ENCODE measurements at regions not wholly inside any gene's neighbourhood (a gene's known extent, or its start where the extent isn't known, plus 50 kb on each side); places are given as distances from the start of the nearest gene placed in this dataset.

- no peak for ATAC-seq
- intact Hi-C loops (cut with DNase I), result no loop called here
- Histone ChIP-seq H3K4me1 (no peaks in the 10 kb centered on the region), H3K9me3 (peaks cover 0 to 4% of the 10 kb centered on the region in 2 donors), H3K4me3 (no peak overlapping the region), H3K27me3 (no peaks in the 10 kb centered on the region), H3K36me3 (no peaks in the 10 kb centered on the region), H3K27ac (no peak overlapping the region)
- DNase-seq, result no peak
- TF ChIP-seq CTCF (IDR thresholded peaks at IDR 0.05), result no peak
These were observed 57.0 kb downstream of the PCDH20 start for GRCh38 chr13:61358599-61358998.

- Histone ChIP-seq H3K4me1 (no peaks in the 10 kb centered on the region), H3K9me3 (no peaks in the 10 kb centered on the region), H3K27me3 (no peaks in the 10 kb centered on the region), H3K36me3 (no peaks in the 10 kb centered on the region), H3K27ac (no peak overlapping the region), H3K4me3 (no peak overlapping the region)
- no peak for TF ChIP-seq CTCF (IDR thresholded peaks at IDR 0.05)
- intact Hi-C loops (cut with DNase I), result no loop called here
- ATAC-seq, result no peak
- no peak for DNase-seq
These were observed 65.3 kb downstream of the PCDH20 start for GRCh38 chr13:61350341-61350740.

GRCh38 chr13:61339054-61339621 is 76.5 kb downstream of the PCDH20 start:
- intact Hi-C loops (cut with DNase I), result no loop called here
- Histone ChIP-seq H3K9me3 (peaks cover 0 to 16% of the 10 kb centered on the region in 2 donors), H3K4me1 (no peaks in the 10 kb centered on the region), H3K27me3 (no peaks in the 10 kb centered on the region), H3K4me3 (no peak overlapping the region), H3K36me3 (no peaks in the 10 kb centered on the region), H3K27ac (no peak overlapping the region)
- no peak for TF ChIP-seq CTCF (IDR thresholded peaks at IDR 0.05)
- ATAC-seq (no peak), DNase-seq (peak in 1 of 4 donors; percentile 71)

GRCh38 chr13:61316647-61317046 is 99.0 kb downstream of the PCDH20 start:
- Histone ChIP-seq H3K9me3 (no peaks in the 10 kb centered on the region), H3K4me3 (no peak overlapping the region), H3K27me3 (no peaks in the 10 kb centered on the region), H3K4me1 (no peaks in the 10 kb centered on the region), H3K27ac (no peak overlapping the region), H3K36me3 (no peaks in the 10 kb centered on the region)
- no peak for DNase-seq
- ATAC-seq, result no peak
- TF ChIP-seq CTCF (IDR thresholded peaks at IDR 0.05), result no peak
- intact Hi-C loops (cut with DNase I), result no loop called here

- DNase-seq, result no peak
- intact Hi-C loops (cut with DNase I), result no loop called here
- H3K4me3 ChIP-seq, result no peak overlapping the region
- H3K9me3 ChIP-seq, result peaks cover 0 to 6% of the 10 kb centered on the region in 2 donors
- TF ChIP-seq CTCF (IDR thresholded peaks at IDR 0.05), result no peak
- H3K36me3 ChIP-seq, result no peaks in the 10 kb centered on the region
- no peaks in the 10 kb centered on the region for H3K27me3 ChIP-seq
- H3K27ac ChIP-seq, result no peak overlapping the region
- no peak for ATAC-seq
- H3K4me1 ChIP-seq, result no peaks in the 10 kb centered on the region
These were observed 121.0 kb downstream of the PCDH20 start for GRCh38 chr13:61294467-61295191.

Data from left lung (tissue), 4 donors.